ENCODE measurements at regions not wholly inside any gene's neighbourhood (a gene's known extent, or its start where the extent isn't known, plus 50 kb on each side); places are given as distances from the start of the nearest gene placed in this dataset.
A peak's percentile ranks its signal among the peaks of the same experiment; 100 is the strongest.

GRCh38 chr20:48400009-48400408 lies 427.8 kb downstream of the PREX1 start:
- no peak for ATAC-seq
- TF ChIP-seq ESRRG (CRISPR knock-in tag; IDR thresholded peaks at IDR 0.05) (no peak), CSRNP3 (CRISPR knock-in tag; IDR thresholded peaks at IDR 0.05) (no peak)

- no peak for ATAC-seq
- no peak for TF ChIP-seq SNAI2 (CRISPR knock-in tag; IDR thresholded peaks at IDR 0.05)
- TF ChIP-seq PPARA (CRISPR knock-in tag; IDR thresholded peaks at IDR 0.05; ENCODE audit: borderline replicate concordance): no peak
- no peak for TF ChIP-seq RARB (CRISPR knock-in tag; IDR thresholded peaks at IDR 0.05)
- no peak for TF ChIP-seq TCF4 (CRISPR knock-in tag; IDR thresholded peaks at IDR 0.05; ENCODE audit: borderline replicate concordance)
- TF ChIP-seq TOX (CRISPR knock-in tag; IDR thresholded peaks at IDR 0.05; ENCODE audit: borderline replicate concordance): no peak
- no peak for TF ChIP-seq PATZ1 (CRISPR knock-in tag; IDR thresholded peaks at IDR 0.05; ENCODE audit: borderline replicate concordance)
- TF ChIP-seq BACH2 (CRISPR knock-in tag; IDR thresholded peaks at IDR 0.05; ENCODE audit: borderline replicate concordance): no peak
- TF ChIP-seq CSDC2 (CRISPR knock-in tag; IDR thresholded peaks at IDR 0.05): no peak
- no peak for TF ChIP-seq ZNF70 (CRISPR knock-in tag; IDR thresholded peaks at IDR 0.05)
- TF ChIP-seq CSRNP3 (CRISPR knock-in tag; IDR thresholded peaks at IDR 0.05): no peak
- TF ChIP-seq ARNTL (CRISPR knock-in tag; IDR thresholded peaks at IDR 0.05; ENCODE audit: borderline replicate concordance, low read depth): no peak
- TF ChIP-seq ZFP3 (CRISPR knock-in tag; IDR thresholded peaks at IDR 0.05): no peak
- no peak for TF ChIP-seq ZC3H10 (CRISPR knock-in tag; IDR thresholded peaks at IDR 0.05)
- TF ChIP-seq CREB5 (CRISPR knock-in tag; IDR thresholded peaks at IDR 0.05; ENCODE audit: low read depth): no peak
These were observed 429.0 kb downstream of the PREX1 start for GRCh38 chr20:48398506-48399449.

GRCh38 chr20:48396981-48397861 lies 430.6 kb downstream of the PREX1 start:
- peak; percentile 61 for ATAC-seq
- TF ChIP-seq TCF4 (CRISPR knock-in tag; IDR thresholded peaks at IDR 0.05; ENCODE audit: borderline replicate concordance): peak; percentile 91
- peak; percentile 64; the same call in 1 of the 2 replicates for TF ChIP-seq TSHZ2 (CRISPR knock-in tag; IDR thresholded peaks at IDR 0.05)

Data from SK-N-SH treated with all-trans-retinoic acid at 6 μM for 48 hours (cell line).